GM12878 (cell line): ENCODE measurements at regions not wholly inside any gene's neighbourhood (a gene's known extent, or its start where the extent isn't known, plus 50 kb on each side); places are given as distances from the start of the nearest gene placed in this dataset.

Experiments used
- ATAC-seq: fragments of 200-7000 bp; cut with Tn5 transposase; 3 replicates; pipeline ENCODE4 v1.9.1; 2020; ENCODE audit warnings: mild to moderate bottlenecking, moderate library complexity
- BruUV-seq: library from RNA; stranded (reverse); fragments of 400-500 nt; replicated peaks from 2 replicates; lab custom pipeline; 2021; lab: Mats Ljungman, UMichigan
- CTCF ChIA-PET: fragments of 300-600 bp; sonication (Branson Sonifier 250); formaldehyde crosslinking; extraction: SDS; loops from one replicate; lab custom pipeline; 2021; ENCODE audit warnings: inconsistent platforms; lab: Yijun Ruan, JAX
- POLR2A ChIA-PET: fragments of 350-600 bp; formaldehyde crosslinking; extraction: SDS; loops from one replicate; lab custom pipeline; 2021; ENCODE audit warnings: inconsistent platforms; lab: Charles Lee
- RAD21 ChIA-PET: fragments of 300-600 bp; sonication (Branson Sonifier 250); formaldehyde crosslinking; loops from one replicate; lab custom pipeline; 2023; ENCODE audit warnings: antibody characterized with exemption; ENCODE audit not compliant: unreplicated experiment; lab: Charles Lee
- SMC1A ChIA-PET: fragments of 300-600 bp; sonication (Branson Sonifier 250); formaldehyde crosslinking; loops from one replicate; lab custom pipeline; 2023; ENCODE audit not compliant: unreplicated experiment, uncharacterized antibody; lab: Charles Lee
- DNase-seq: peaks from one replicate; pipeline ENCODE4 v3.0.0-alpha.2; 2011; ENCODE audit warnings: low read depth, low spot score
- FAIRE-seq: peaks from 3 replicates; lab custom pipeline; 2011; peaks lifted over from hg19 to GRCh38; lab: Jason Lieb, UNC
- H2AFZ ChIP-seq: 2 replicates; pipeline ENCODE4 v1.6.0; 2011; ENCODE audit warnings: low read depth, low read length, control low read depth; ENCODE audit not compliant: control insufficient read depth
- H3K27ac ChIP-seq: 2 replicates; pipeline ENCODE4 v1.5.1; 2011; ENCODE audit warnings: control low read depth; ENCODE audit not compliant: control insufficient read depth, insufficient read depth
- H3K27me3 ChIP-seq, 2 experiments: replicated peaks in 1 of 2; 2 replicates each; pipeline versions ENCODE4 v1.6.0 to v1.6.1; 2011; ENCODE audit warnings: low read length in 1 of 2; ENCODE audit not compliant: control insufficient read depth in 2 of 2, insufficient read depth in 2 of 2
- H3K36me3 ChIP-seq, 2 experiments: 2 replicates each; pipeline ENCODE4 v1.5.1; 2011; ENCODE audit warnings: low read length in 1 of 2; ENCODE audit not compliant: control insufficient read depth in 2 of 2, insufficient read depth in 2 of 2
- H3K4me1 ChIP-seq: 2 replicates; pipeline ENCODE4 v1.6.1; 2011; ENCODE audit warnings: mild to moderate bottlenecking, low read length, moderate library complexity, mixed read lengths; ENCODE audit not compliant: control insufficient read depth, insufficient read depth
- H3K4me2 ChIP-seq: 2 replicates; pipeline ENCODE4 v1.6.0; 2011; ENCODE audit warnings: control low read depth; ENCODE audit not compliant: control insufficient read depth, insufficient read depth
- H3K4me3 ChIP-seq: fragments of 200-600 bp; sonication (generic); 2 replicates; pipeline ENCODE4 v1.5.1; 2016
- H3K79me2 ChIP-seq: 2 replicates; pipeline ENCODE4 v1.6.0; 2011; ENCODE audit warnings: low read length; ENCODE audit not compliant: control insufficient read depth, insufficient read depth
- H3K9ac ChIP-seq: 2 replicates; pipeline ENCODE4 v1.8.0; 2011; ENCODE audit warnings: low read length, control low read depth, mixed read lengths; ENCODE audit not compliant: control insufficient read depth, insufficient read depth
- H3K9me3 ChIP-seq: replicated peaks from 3 replicates; pipeline ENCODE4 v1.5.1; 2011; ENCODE audit warnings: mild to moderate bottlenecking, low read length; ENCODE audit not compliant: control insufficient read depth, insufficient read depth
- H4K20me1 ChIP-seq: 2 replicates; pipeline ENCODE4 v1.6.0; 2011; ENCODE audit not compliant: control insufficient read depth, insufficient read depth
- BRCA1 ChIP-seq: IDR thresholded peaks from 2 replicates; pipeline ENCODE4 v1.6.1; 2011; ENCODE audit warnings: low read depth, low read length, improper control_type of control experiment
- CHD1 ChIP-seq: IDR thresholded peaks from 2 replicates; pipeline ENCODE4 v1.6.1; 2012; ENCODE audit warnings: low read depth, low read length, improper control_type of control experiment
- DPF2 ChIP-seq: fragments of 450-650 bp; IDR thresholded peaks from 2 replicates; pipeline ENCODE4 v1.6.1; 2017; ENCODE audit warnings: mild to moderate bottlenecking
- ETV6 ChIP-seq, 2 experiments: fragments of 450-650 bp in 1 of 2; IDR thresholded peaks in 1 of 2; conservative IDR thresholded peaks in 1 of 2; 2 replicates each; pipeline ENCODE4 v1.6.1; 2014; ENCODE audit warnings: antibody characterized with exemption in 1 of 2, borderline replicate concordance in 1 of 2, low read depth in 1 of 2, mild to moderate bottlenecking in 1 of 2, moderate library complexity in 1 of 2
- MAX ChIP-seq: IDR thresholded peaks from 2 replicates; pipeline ENCODE4 v1.6.1; 2012; ENCODE audit warnings: low read depth, low read length, improper control_type of control experiment
- MEF2A ChIP-seq: IDR thresholded peaks from 2 replicates; pipeline ENCODE4 v1.6.1; 2011; ENCODE audit warnings: low read depth, mild to moderate bottlenecking, low read length, moderate library complexity; ENCODE audit not compliant: insufficient read depth
- MEF2B ChIP-seq: fragments of 450-650 bp; IDR thresholded peaks from 2 replicates; pipeline ENCODE4 v1.6.1; 2018; ENCODE audit warnings: mild to moderate bottlenecking, moderate library complexity; ENCODE audit not compliant: partially characterized antibody, poor library complexity, severe bottlenecking
- MTA2 ChIP-seq: fragments of 450-650 bp; IDR thresholded peaks from 2 replicates; pipeline ENCODE4 v1.6.1; 2016; ENCODE audit warnings: low read depth, mild to moderate bottlenecking, moderate library complexity
- MXI1 ChIP-seq: fragments of 150-350 bp; IDR thresholded peaks from 2 replicates; pipeline ENCODE4 v1.6.1; 2011; ENCODE audit warnings: low read depth, mild to moderate bottlenecking, inconsistent platforms, low read length, improper control_type of control experiment
- NFYA ChIP-seq: IDR thresholded peaks from 2 replicates; pipeline ENCODE4 v1.6.1; 2011; ENCODE audit warnings: low read depth, mild to moderate bottlenecking, low read length, improper control_type of control experiment, borderline replicate concordance
- NR2C1 ChIP-seq: fragments of 450-650 bp; IDR thresholded peaks from 2 replicates; pipeline ENCODE4 v1.6.1; 2017; ENCODE audit warnings: antibody characterized with exemption, mild to moderate bottlenecking, moderate library complexity
- POLR2AphosphoS2 ChIP-seq: IDR thresholded peaks from 2 replicates; pipeline ENCODE4 v1.6.1; 2011; ENCODE audit warnings: low read depth, mild to moderate bottlenecking, low read length, improper control_type of control experiment, moderate library complexity
- RAD51 ChIP-seq: fragments of 450-650 bp; IDR thresholded peaks from 2 replicates; pipeline ENCODE4 v1.6.1; 2016; ENCODE audit warnings: moderate library complexity, mild to moderate bottlenecking, inconsistent platforms
- SIX5 ChIP-seq: IDR thresholded peaks from 2 replicates; pipeline ENCODE4 v1.6.1; 2011; ENCODE audit warnings: mild to moderate bottlenecking, low read depth, low read length, moderate library complexity; ENCODE audit not compliant: severe bottlenecking
- ZBED1 ChIP-seq: IDR thresholded peaks from 2 replicates; pipeline ENCODE4 v1.6.1; 2016; ENCODE audit warnings: borderline replicate concordance
- WGBS: methylation state at CpG from one replicate; pipeline ENCODE4 v1.1.6; 2016; ENCODE audit warnings: low lambda C conversion rate; ENCODE audit not compliant: insufficient replicate concordance, insufficient coverage; ENCODE audit errors: missing lambda C conversion rate; 5-methylcytosine and 5-hydroxymethylcytosine counted together
- in situ Hi-C: fragments of 300-500 bp; cut with MboI; formaldehyde crosslinking; loops from 9 replicates; pipeline ENCODE4 v1.14.3; 2018; ENCODE audit warnings: mixed read lengths
- intact Hi-C: fragments of 100-400 bp; cut with micrococcal nuclease; formaldehyde crosslinking; loops from one replicate; pipeline ENCODE4 v1.14.2; 2022; ENCODE audit not compliant: unreplicated experiment
- TF ChIP-seq, protein P1 (sequence below): fragments of 450-650 bp; IDR thresholded peaks from 2 replicates; pipeline ENCODE4 v1.6.1; 2018; ENCODE audit warnings: borderline replicate concordance, mild to moderate bottlenecking; ENCODE audit not compliant: partially characterized antibody
- TF ChIP-seq, protein P2 (sequence below): fragments of 450-650 bp; IDR thresholded peaks from 2 replicates; pipeline ENCODE4 v1.6.1; 2017; ENCODE audit warnings: mild to moderate bottlenecking, moderate library complexity

DNA sequence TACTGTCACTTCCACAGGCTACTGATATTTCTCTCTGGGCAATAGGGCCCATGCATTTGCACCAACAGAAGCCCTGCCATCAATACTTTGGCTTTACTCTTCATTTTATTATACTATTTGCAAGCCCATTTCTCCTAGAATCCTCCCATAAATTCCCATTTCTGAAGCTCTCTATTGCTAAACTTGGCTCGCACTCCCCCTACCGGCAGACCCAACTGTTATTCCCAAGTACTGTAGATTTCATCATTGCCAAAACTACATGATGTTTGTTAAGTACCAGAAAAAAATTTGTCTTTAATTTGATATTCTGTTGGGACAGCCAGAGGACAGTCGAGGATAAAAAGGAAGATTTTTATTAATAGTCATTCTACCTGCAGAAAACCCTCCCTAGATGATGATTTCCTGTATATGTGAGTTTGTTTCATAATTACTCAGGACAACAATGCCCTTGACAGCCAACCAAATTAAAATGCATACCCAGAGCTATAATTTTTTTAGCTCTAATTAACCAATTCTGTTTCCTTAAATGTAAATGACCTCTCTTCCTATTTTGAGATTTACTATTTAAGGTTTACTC is 298.6 kb downstream of the REEP3 start (continued):
- no peak for TF ChIP-seq MAX
- TF ChIP-seq MTA2 = no peak
- no peak for TF ChIP-seq SIX5
- TF ChIP-seq NR2C1 = no peak
- TF ChIP-seq CHD1 = no peak
- no peak for TF ChIP-seq ETV6 (conservative IDR thresholded peaks at IDR 0.05 in 1 of 2, IDR thresholded peaks at IDR 0.05 in 1 of 2; ENCODE audit: borderline replicate concordance in 1 of 2, low read depth in 1 of 2)
- TF ChIP-seq RAD51 = no peak

DNA sequence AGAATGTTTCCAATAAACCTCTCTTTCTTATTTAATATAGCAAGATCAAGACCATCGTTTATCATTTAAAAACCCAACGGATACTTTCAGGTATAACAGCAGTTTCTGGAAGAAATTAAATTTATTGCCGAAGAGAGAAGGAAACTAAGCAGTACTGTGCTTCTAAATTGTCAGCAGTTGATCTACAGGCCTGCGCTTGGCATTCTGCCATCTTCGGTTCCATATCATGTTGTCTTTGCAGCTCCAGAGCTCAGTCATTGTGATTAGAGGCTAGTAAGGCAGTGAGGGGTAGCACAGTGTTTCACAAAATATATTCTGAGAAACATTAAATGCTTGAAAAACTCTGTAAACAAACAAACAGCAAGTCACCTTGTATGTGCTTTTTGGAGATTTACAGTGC is 301.3 kb downstream of the REEP3 start:
- BruUV-seq = no TSS peak
- intact Hi-C loops (no loop called here), in situ Hi-C loops (no loop called here)
- Histone ChIP-seq H3K4me2 (no peak overlapping the region), H3K9ac (no peak overlapping the region), H4K20me1 (no peaks in the 10 kb centered on the region), H3K36me3 (no peaks in the 10 kb centered on the region), H3K27me3 (no peaks in the 10 kb centered on the region; a peak in 1 of 4 replicates), H3K4me1 (no peaks in the 10 kb centered on the region), H3K27ac (no peak overlapping the region), H3K79me2 (no peaks in the 10 kb centered on the region), H2AFZ (no peak overlapping the region), H3K4me3 (no peak overlapping the region), H3K9me3 (no peaks in the 10 kb centered on the region)
- ChIA-PET SMC1A (no interaction called here), RAD21 (no interaction called here), CTCF (no interaction called here), POLR2A (interaction anchor here (0.6 kb wide), 1 partner anchor 1396 kb away, joined by 4 read pairs; no protein-coding TSS in a partner anchor)
- FAIRE-seq (no peak), ATAC-seq (no peak), DNase-seq (no peak)
- 30% methylated on average over 5 of the region's 5 CpGs for WGBS
- TF ChIP-seq MEF2A = no peak
- TF ChIP-seq, protein P1, sequence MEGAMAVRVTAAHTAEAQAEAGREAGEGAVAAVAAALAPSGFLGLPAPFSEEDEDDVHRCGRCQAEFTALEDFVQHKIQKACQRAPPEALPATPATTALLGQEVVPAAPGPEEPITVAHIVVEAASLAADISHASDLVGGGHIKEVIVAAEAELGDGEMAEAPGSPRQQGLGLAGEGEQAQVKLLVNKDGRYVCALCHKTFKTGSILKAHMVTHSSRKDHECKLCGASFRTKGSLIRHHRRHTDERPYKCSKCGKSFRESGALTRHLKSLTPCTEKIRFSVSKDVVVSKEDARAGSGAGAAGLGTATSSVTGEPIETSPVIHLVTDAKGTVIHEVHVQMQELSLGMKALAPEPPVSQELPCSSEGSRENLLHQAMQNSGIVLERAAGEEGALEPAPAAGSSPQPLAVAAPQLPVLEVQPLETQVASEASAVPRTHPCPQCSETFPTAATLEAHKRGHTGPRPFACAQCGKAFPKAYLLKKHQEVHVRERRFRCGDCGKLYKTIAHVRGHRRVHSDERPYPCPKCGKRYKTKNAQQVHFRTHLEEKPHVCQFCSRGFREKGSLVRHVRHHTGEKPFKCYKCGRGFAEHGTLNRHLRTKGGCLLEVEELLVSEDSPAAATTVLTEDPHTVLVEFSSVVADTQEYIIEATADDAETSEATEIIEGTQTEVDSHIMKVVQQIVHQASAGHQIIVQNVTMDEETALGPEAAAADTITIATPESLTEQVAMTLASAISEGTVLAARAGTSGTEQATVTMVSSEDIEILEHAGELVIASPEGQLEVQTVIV = no peak
- no peak for TF ChIP-seq MAX
- TF ChIP-seq, protein P2, sequence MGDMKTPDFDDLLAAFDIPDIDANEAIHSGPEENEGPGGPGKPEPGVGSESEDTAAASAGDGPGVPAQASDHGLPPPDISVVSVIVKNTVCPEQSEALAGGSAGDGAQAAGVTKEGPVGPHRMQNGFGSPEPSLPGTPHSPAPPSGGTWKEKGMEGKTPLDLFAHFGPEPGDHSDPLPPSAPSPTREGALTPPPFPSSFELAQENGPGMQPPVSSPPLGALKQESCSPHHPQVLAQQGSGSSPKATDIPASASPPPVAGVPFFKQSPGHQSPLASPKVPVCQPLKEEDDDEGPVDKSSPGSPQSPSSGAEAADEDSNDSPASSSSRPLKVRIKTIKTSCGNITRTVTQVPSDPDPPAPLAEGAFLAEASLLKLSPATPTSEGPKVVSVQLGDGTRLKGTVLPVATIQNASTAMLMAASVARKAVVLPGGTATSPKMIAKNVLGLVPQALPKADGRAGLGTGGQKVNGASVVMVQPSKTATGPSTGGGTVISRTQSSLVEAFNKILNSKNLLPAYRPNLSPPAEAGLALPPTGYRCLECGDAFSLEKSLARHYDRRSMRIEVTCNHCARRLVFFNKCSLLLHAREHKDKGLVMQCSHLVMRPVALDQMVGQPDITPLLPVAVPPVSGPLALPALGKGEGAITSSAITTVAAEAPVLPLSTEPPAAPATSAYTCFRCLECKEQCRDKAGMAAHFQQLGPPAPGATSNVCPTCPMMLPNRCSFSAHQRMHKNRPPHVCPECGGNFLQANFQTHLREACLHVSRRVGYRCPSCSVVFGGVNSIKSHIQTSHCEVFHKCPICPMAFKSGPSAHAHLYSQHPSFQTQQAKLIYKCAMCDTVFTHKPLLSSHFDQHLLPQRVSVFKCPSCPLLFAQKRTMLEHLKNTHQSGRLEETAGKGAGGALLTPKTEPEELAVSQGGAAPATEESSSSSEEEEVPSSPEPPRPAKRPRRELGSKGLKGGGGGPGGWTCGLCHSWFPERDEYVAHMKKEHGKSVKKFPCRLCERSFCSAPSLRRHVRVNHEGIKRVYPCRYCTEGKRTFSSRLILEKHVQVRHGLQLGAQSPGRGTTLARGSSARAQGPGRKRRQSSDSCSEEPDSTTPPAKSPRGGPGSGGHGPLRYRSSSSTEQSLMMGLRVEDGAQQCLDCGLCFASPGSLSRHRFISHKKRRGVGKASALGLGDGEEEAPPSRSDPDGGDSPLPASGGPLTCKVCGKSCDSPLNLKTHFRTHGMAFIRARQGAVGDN = no peak
- no peak for TF ChIP-seq POLR2AphosphoS2
- TF ChIP-seq BRCA1 = no peak
- TF ChIP-seq MEF2B = no peak
- TF ChIP-seq ZBED1 = no peak
- TF ChIP-seq MXI1 = no peak
- no peak for TF ChIP-seq DPF2
- no peak for TF ChIP-seq NFYA
